ENCODE measurements at regions not wholly inside any gene's neighbourhood (a gene's known extent, or its start where the extent isn't known, plus 50 kb on each side); places are given as distances from the start of the nearest gene placed in this dataset.
"Not testable (repeated sequence)": the region's sequence is repeated elsewhere in the genome, so short reads cannot be mapped to it uniquely, and the experiment has no call there.

DNA sequence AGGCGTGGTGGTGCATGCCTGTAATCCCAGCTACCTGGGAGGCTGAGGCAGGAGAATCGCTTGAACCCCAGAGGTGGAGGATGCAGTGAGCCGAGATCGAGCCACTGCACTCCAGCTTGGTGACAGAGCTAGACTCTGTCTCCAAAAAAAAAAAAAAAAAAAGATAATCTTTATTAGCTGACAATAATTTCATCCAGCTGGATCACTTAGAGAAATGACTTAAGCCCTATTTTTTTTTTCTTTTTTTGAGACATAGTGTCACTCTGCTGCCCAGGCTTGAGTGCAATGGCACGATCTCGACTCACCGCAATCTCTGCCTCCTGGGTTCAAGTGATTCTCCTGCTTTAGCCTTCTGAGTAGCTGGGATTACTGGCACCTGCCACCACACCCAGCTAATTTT, 51.6 kb upstream of the MAP4K4 start:
- POLR2A ChIA-PET = interaction anchor here (1.2 kb wide), 1 partner anchor 43 kb away, joined by 3 read pairs; no protein-coding TSS in a partner anchor
- H3K27ac ChIP-seq (ENCODE audit: extremely low read depth, low read depth, low read length); H3K9me3 ChIP-seq (replicated peaks; ENCODE audit: control insufficient read depth, insufficient read depth, low read depth, low read length); DNase-seq (ENCODE audit: extremely low read depth in 1 of 4, low spot score in 3 of 4); intact Hi-C loops (cut with micrococcal nuclease); H3K4me2 ChIP-seq (ENCODE audit: insufficient read depth, low read length); H2AFZ ChIP-seq (ENCODE audit: low read depth, low read length); ATAC-seq; H3K36me3 ChIP-seq (ENCODE audit: control insufficient read depth, insufficient read depth, low read length); H3K27me3 ChIP-seq (ENCODE audit: control insufficient read depth in 2 of 2, insufficient read depth in 2 of 2, low read length in 2 of 2); H3K9me1 ChIP-seq (ENCODE audit: control insufficient read depth, insufficient read depth, low read length); H3K79me2 ChIP-seq (ENCODE audit: control insufficient read depth, insufficient read depth, low read length); H3K4me3 ChIP-seq; H4K20me1 ChIP-seq (replicated peaks; ENCODE audit: control insufficient read depth, insufficient read depth, low read length); in situ Hi-C loops (cut with MboI); CTCF ChIA-PET (ENCODE audit: low intra/inter-chr PET ratio); BruUV-seq (replicated peaks); H3K9ac ChIP-seq (ENCODE audit: insufficient read depth in 1 of 2, low read depth in 2 of 2, low read length in 2 of 2); H3K4me1 ChIP-seq (replicated peaks in 1 of 2; ENCODE audit: control insufficient read depth in 2 of 2, insufficient read depth in 2 of 2, low read length in 2 of 2); FAIRE-seq: not testable (repeated sequence)
- 18% methylated on average over 6 of the region's 7 CpGs for WGBS (ENCODE audit: insufficient coverage, low coverage, missing lambda C conversion rate)

DNA sequence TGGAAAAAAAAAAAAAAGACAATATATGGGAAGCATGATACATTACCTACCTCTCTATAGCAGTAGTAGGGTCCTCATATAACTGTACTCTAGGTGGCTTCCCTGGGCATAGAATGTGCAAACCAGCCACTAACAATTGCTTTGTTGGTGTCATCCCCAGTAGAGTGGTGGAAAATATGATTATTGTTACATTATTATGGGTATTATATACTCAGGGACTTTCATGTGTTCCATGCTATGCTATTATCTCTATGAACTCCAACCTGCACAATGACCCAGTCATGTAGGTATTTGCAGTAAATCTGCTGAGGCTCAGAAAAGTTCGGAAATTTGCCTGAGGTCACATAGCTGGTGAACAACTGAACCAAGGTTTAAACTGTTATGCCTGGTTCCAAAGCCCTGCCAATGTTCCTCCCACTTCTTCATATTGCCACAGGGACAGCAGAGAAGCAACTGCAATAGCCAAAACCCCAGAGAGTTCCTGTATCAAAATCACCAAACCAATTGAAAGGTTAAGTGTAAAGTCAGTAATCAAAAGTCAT, 52.6 kb upstream of the MAP4K4 start:
- Histone ChIP-seq H3K4me3 (no peak overlapping the region), H2AFZ (ENCODE audit: low read depth, low read length) (no peak overlapping the region), H3K4me1 (replicated peaks in 1 of 2; ENCODE audit: control insufficient read depth in 2 of 2, insufficient read depth in 2 of 2, low read length in 2 of 2) (no peaks in the 10 kb centered on the region), H3K9ac (ENCODE audit: insufficient read depth in 1 of 2, low read depth in 2 of 2, low read length in 2 of 2) (no peak overlapping the region), H3K9me1 (ENCODE audit: control insufficient read depth, insufficient read depth, low read length) (no peaks in the 10 kb centered on the region), H3K9me3 (replicated peaks; ENCODE audit: control insufficient read depth, insufficient read depth, low read depth, low read length) (no peaks in the 10 kb centered on the region), H3K79me2 (ENCODE audit: control insufficient read depth, insufficient read depth, low read length) (no peaks in the 10 kb centered on the region), H3K4me2 (ENCODE audit: insufficient read depth, low read length) (no peak overlapping the region), H3K27ac (ENCODE audit: extremely low read depth, low read depth, low read length) (no peak overlapping the region), H3K27me3 (ENCODE audit: control insufficient read depth in 2 of 2, insufficient read depth in 2 of 2, low read length in 2 of 2) (peaks cover 0 to 7% of the 10 kb centered on the region in 2 experiments; a peak in 1 of 5 replicates), H4K20me1 (replicated peaks; ENCODE audit: control insufficient read depth, insufficient read depth, low read length) (no peaks in the 10 kb centered on the region), H3K36me3 (ENCODE audit: control insufficient read depth, insufficient read depth, low read length) (no peaks in the 10 kb centered on the region)
- ChIA-PET CTCF (ENCODE audit: low intra/inter-chr PET ratio) (no interaction called here), POLR2A (no interaction called here)
- no TSS peak for BruUV-seq (replicated peaks)
- DNase-seq (ENCODE audit: extremely low read depth in 1 of 4, low spot score in 3 of 4) (no peak), FAIRE-seq (no peak), ATAC-seq (no peak)
- 0% methylated on average over 1 of the region's 1 CpG for WGBS (ENCODE audit: insufficient coverage, low coverage, missing lambda C conversion rate)
- intact Hi-C loops (cut with micrococcal nuclease) = no loop called here
- in situ Hi-C loops (cut with MboI) = no loop called here
- TF ChIP-seq C11orf30 (IDR thresholded peaks at IDR 0.05; ENCODE audit: low read depth) = no peak
